ENCODE measurements at regions not wholly inside any gene's neighbourhood (a gene's known extent, or its start where the extent isn't known, plus 50 kb on each side); places are given as distances from the start of the nearest gene placed in this dataset.

GRCh38 chr4:126372634-126373033 lies 1057.9 kb downstream of the FAT4 start:
- ChIA-PET CTCF (no interaction called here), POLR2A (no interaction called here)
- intact Hi-C loops (cut with micrococcal nuclease) (no loop called here), dilution Hi-C loops (cut with MboI; ENCODE audit: extremely low pct_ligation_motif_present, low sequenced_read_pairs) (no loop called here)
- Histone ChIP-seq H3K9me3 (replicated peaks; ENCODE audit: control insufficient read depth, insufficient read depth, low read length) (no peaks in the 10 kb centered on the region), H3K4me1 (ENCODE audit: control insufficient read depth, extremely low read depth, insufficient read depth, low read length) (no peaks in the 10 kb centered on the region), H2AFZ (ENCODE audit: low read depth, low read length) (no peak overlapping the region), H3K4me2 (ENCODE audit: insufficient read depth, low read length) (no peak overlapping the region), H3K9ac (replicated peaks; ENCODE audit: extremely low read depth, insufficient read depth, low read length) (no peak overlapping the region), H3K4me3 (replicated peaks in 1 of 3; ENCODE audit: insufficient read depth in 1 of 3, low read depth in 1 of 3, low read length in 3 of 3) (no peak overlapping the region), H3K79me2 (ENCODE audit: control insufficient read depth, insufficient read depth, low read length) (no peaks in the 10 kb centered on the region), H3K27me3 (ENCODE audit: control insufficient read depth in 2 of 2, insufficient read depth in 2 of 2, low read length in 2 of 2) (no peaks in the 10 kb centered on the region), H3K36me3 (ENCODE audit: control insufficient read depth in 2 of 2, extremely low read depth in 1 of 2, insufficient read depth in 2 of 2, low read length in 2 of 2) (no peaks in the 10 kb centered on the region), H3K27ac (ENCODE audit: insufficient read depth, low read depth, low read length) (no peak overlapping the region), H4K20me1 (replicated peaks; ENCODE audit: control insufficient read depth, extremely low read depth, insufficient read depth, low read length) (no peaks in the 10 kb centered on the region), H3K9me1 (replicated peaks; ENCODE audit: control insufficient read depth, extremely low read depth, insufficient read depth, low read length) (no peaks in the 10 kb centered on the region)
- DNase-seq (ENCODE audit: low read depth, low spot score) = no peak
- FAIRE-seq = no peak
- BruUV-seq (replicated peaks) = no TSS peak
- TF ChIP-seq JUN (IDR thresholded peaks at IDR 0.05; ENCODE audit: borderline replicate concordance, insufficient read depth, insufficient read length, low read depth) (no peak), CTCF (IDR thresholded peaks at IDR 0.05; ENCODE audit: extremely low read depth in 1 of 2, insufficient read depth in 1 of 2, low read depth in 1 of 2, low read length in 2 of 2) (no peak), POLR2AphosphoS5 (IDR thresholded peaks at IDR 0.05; ENCODE audit: insufficient read depth, low read depth, low read length) (no peak), GATA2 (IDR thresholded peaks at IDR 0.05; ENCODE audit: insufficient read depth, insufficient read length, low read depth, low read length) (no peak), POLR2A (IDR thresholded peaks at IDR 0.05; ENCODE audit: low read depth, low read length) (no peak), MAX (IDR thresholded peaks at IDR 0.05; ENCODE audit: insufficient read depth, insufficient read length) (no peak), MYC (IDR thresholded peaks at IDR 0.05; ENCODE audit: low read depth, low read length) (no peak), EZH2 (IDR thresholded peaks at IDR 0.05; ENCODE audit: borderline replicate concordance, low read depth, low read length, severe bottlenecking) (no peak), FOS (IDR thresholded peaks at IDR 0.05; ENCODE audit: borderline replicate concordance, insufficient read depth, low read length) (no peak)
